WTC11 (cell line): ENCODE measurements at regions not wholly inside any gene's neighbourhood (a gene's known extent, or its start where the extent isn't known, plus 50 kb on each side); places are given as distances from the start of the nearest gene placed in this dataset.

Experiments used
- ATAC-seq: fragments of 200-7000 bp; cut with Tn5 transposase; 2 replicates; pipeline ENCODE4 v1.10.0; 2021; ENCODE audit warnings: mild to moderate bottlenecking, moderate library complexity
- CTCF ChIA-PET: fragments of 300-600 bp; sonication (Branson Sonifier 250); formaldehyde crosslinking; loops from one replicate; lab custom pipeline; 2021; ENCODE audit warnings: antibody characterized with exemption; lab: Charles Lee
- POLR2A ChIA-PET: fragments of 350-600 bp; sonication (Branson Sonifier 250); formaldehyde crosslinking; loops from one replicate; lab custom pipeline; 2021; ENCODE audit warnings: antibody characterized with exemption; lab: Charles Lee
- DNase-seq: peaks from one replicate; pipeline ENCODE4 v3.0.0; 2021; ENCODE audit warnings: low spot score
- H3K27ac Mint-ChIP-seq: 2 replicates; pipeline ENCODE4 v1.8.0; 2021; ENCODE audit warnings: mixed read lengths
- H3K27me3 Mint-ChIP-seq: 2 replicates; pipeline ENCODE4 v1.8.0; 2021; ENCODE audit warnings: low read depth, mild to moderate bottlenecking, moderate library complexity, mixed read lengths
- H3K36me3 Mint-ChIP-seq: 2 replicates; pipeline ENCODE4 v1.8.0; 2021; ENCODE audit warnings: mixed read lengths
- H3K4me1 Mint-ChIP-seq: 2 replicates; pipeline ENCODE4 v1.8.0; 2022; ENCODE audit warnings: mixed read lengths
- H3K4me3 Mint-ChIP-seq: 2 replicates; pipeline ENCODE4 v1.8.0; 2021; ENCODE audit warnings: mild to moderate bottlenecking, moderate library complexity, mixed read lengths
- H3K9me3 Mint-ChIP-seq: 2 replicates; pipeline ENCODE4 v1.8.0; 2021; ENCODE audit warnings: mixed read lengths
- CBFB ChIP-seq: sonication (generic); formaldehyde crosslinking; IDR thresholded peaks from 2 replicates; pipeline ENCODE4 v1.8.1; 2022; ENCODE audit warnings: mild to moderate bottlenecking, low read depth, missing genetic modification reagents
- E2F1 ChIP-seq: sonication (generic); formaldehyde crosslinking; IDR thresholded peaks from 2 replicates; pipeline ENCODE4 v1.8.0; 2022; ENCODE audit warnings: mild to moderate bottlenecking, missing genetic modification reagents
- ESRRA ChIP-seq: sonication (generic); formaldehyde crosslinking; IDR thresholded peaks from 2 replicates; pipeline ENCODE4 v1.8.1; 2022; ENCODE audit warnings: mild to moderate bottlenecking, missing genetic modification reagents, borderline replicate concordance
- FOXJ3 ChIP-seq: sonication (generic); formaldehyde crosslinking; IDR thresholded peaks from 2 replicates; pipeline ENCODE4 v1.9.0; 2021; ENCODE audit warnings: missing genetic modification reagents, mild to moderate bottlenecking, borderline replicate concordance
- JUN ChIP-seq: sonication (generic); formaldehyde crosslinking; IDR thresholded peaks from 2 replicates; pipeline ENCODE4 v1.8.0; 2023; ENCODE audit warnings: mild to moderate bottlenecking, missing genetic modification reagents
- MLX ChIP-seq: sonication (generic); formaldehyde crosslinking; IDR thresholded peaks from 2 replicates; pipeline ENCODE4 v1.8.1; 2023; ENCODE audit warnings: mild to moderate bottlenecking, missing genetic modification reagents, moderate library complexity
- NFYB ChIP-seq: sonication (generic); formaldehyde crosslinking; conservative IDR thresholded peaks from 2 replicates; pipeline ENCODE4 v1.8.0; 2022; ENCODE audit warnings: low read depth, missing genetic modification reagents
- RELA ChIP-seq: sonication (generic); formaldehyde crosslinking; IDR thresholded peaks from 2 replicates; pipeline ENCODE4 v1.8.1; 2022; ENCODE audit warnings: missing genetic modification reagents, mild to moderate bottlenecking, borderline replicate concordance
- RORB ChIP-seq: fragments of 250-450 bp; sonication (Bioruptor Pico); IDR thresholded peaks from 2 replicates; pipeline ENCODE4 v1.9.0; 2021; ENCODE audit warnings: mild to moderate bottlenecking
- SMAD3 ChIP-seq: sonication (generic); formaldehyde crosslinking; IDR thresholded peaks from 2 replicates; pipeline ENCODE4 v1.8.0; 2022; ENCODE audit warnings: missing genetic modification reagents, mild to moderate bottlenecking, borderline replicate concordance
- SMAD4 ChIP-seq: sonication (generic); formaldehyde crosslinking; IDR thresholded peaks from 2 replicates; pipeline ENCODE4 v1.8.0; 2022; ENCODE audit warnings: mild to moderate bottlenecking, missing genetic modification reagents
- STAT6 ChIP-seq: sonication (generic); formaldehyde crosslinking; conservative IDR thresholded peaks from 2 replicates; pipeline ENCODE4 v1.8.1; 2023; ENCODE audit warnings: mild to moderate bottlenecking, low read depth, missing genetic modification reagents, moderate library complexity
- ZBTB43 ChIP-seq: sonication (generic); formaldehyde crosslinking; IDR thresholded peaks from 2 replicates; pipeline ENCODE4 v1.8.1; 2023; ENCODE audit warnings: mild to moderate bottlenecking, missing genetic modification reagents
- ZNF121 ChIP-seq: sonication (generic); formaldehyde crosslinking; IDR thresholded peaks from 2 replicates; pipeline ENCODE4 v1.8.0; 2023; ENCODE audit warnings: missing genetic modification reagents
- ZNF232 ChIP-seq: sonication (generic); formaldehyde crosslinking; IDR thresholded peaks from 2 replicates; pipeline ENCODE4 v1.8.0; 2022; ENCODE audit warnings: mild to moderate bottlenecking, missing genetic modification reagents
- ZNF396 ChIP-seq: fragments of 250-450 bp; sonication (Bioruptor Pico); IDR thresholded peaks from 2 replicates; pipeline ENCODE4 v1.8.0; 2021; ENCODE audit warnings: mild to moderate bottlenecking, moderate library complexity, borderline replicate concordance
- ZNF512 ChIP-seq: sonication (generic); formaldehyde crosslinking; IDR thresholded peaks from 2 replicates; pipeline ENCODE4 v1.8.1; 2022; ENCODE audit warnings: missing genetic modification reagents, borderline replicate concordance
- TF ChIP-seq, protein P1 (sequence below): sonication (generic); formaldehyde crosslinking; IDR thresholded peaks from 2 replicates; pipeline ENCODE4 v1.8.1; 2023; ENCODE audit warnings: mild to moderate bottlenecking, missing genetic modification reagents, moderate library complexity
- TF ChIP-seq, protein P2 (sequence below): sonication (generic); formaldehyde crosslinking; IDR thresholded peaks from 2 replicates; pipeline ENCODE4 v1.8.0; 2022; ENCODE audit warnings: missing genetic modification reagents

DNA sequence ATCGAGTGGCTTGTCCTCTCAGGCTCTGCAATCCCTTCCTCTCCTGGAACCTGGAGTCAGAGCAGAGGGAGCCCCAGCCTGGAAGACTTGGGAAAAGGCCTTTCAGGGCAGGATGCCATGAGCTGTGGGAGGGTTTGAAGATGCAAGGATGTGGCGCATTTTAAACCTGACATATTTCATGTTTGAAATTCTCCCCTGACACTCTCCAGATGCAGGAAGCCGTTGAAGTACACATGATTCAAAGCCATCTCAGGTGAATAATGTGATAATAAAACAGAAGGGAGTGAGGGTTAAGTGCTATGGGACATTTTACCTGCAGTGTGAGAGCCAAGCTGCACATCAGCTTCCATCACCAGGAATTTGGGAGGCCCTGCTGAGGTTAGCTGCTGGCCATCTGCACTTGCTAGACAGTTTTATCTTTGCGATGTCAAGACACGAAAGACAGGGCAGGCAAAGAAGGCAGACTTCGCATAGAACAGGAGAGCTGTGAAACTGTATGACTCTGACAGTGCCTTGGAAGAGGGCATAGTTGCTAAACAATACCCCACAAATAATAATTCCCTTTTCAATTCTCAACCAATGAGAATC lies 159.1 kb upstream of the GDF10 start (continued):
- TF ChIP-seq, protein P1, sequence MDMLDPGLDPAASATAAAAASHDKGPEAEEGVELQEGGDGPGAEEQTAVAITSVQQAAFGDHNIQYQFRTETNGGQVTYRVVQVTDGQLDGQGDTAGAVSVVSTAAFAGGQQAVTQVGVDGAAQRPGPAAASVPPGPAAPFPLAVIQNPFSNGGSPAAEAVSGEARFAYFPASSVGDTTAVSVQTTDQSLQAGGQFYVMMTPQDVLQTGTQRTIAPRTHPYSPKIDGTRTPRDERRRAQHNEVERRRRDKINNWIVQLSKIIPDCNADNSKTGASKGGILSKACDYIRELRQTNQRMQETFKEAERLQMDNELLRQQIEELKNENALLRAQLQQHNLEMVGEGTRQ, result no peak
- no peak for TF ChIP-seq RORB (CRISPR knock-in tag)
- no peak for TF ChIP-seq FOXJ3 (CRISPR knock-in tag)
- no peak for TF ChIP-seq RELA (CRISPR knock-in tag)
- TF ChIP-seq, protein P2, sequence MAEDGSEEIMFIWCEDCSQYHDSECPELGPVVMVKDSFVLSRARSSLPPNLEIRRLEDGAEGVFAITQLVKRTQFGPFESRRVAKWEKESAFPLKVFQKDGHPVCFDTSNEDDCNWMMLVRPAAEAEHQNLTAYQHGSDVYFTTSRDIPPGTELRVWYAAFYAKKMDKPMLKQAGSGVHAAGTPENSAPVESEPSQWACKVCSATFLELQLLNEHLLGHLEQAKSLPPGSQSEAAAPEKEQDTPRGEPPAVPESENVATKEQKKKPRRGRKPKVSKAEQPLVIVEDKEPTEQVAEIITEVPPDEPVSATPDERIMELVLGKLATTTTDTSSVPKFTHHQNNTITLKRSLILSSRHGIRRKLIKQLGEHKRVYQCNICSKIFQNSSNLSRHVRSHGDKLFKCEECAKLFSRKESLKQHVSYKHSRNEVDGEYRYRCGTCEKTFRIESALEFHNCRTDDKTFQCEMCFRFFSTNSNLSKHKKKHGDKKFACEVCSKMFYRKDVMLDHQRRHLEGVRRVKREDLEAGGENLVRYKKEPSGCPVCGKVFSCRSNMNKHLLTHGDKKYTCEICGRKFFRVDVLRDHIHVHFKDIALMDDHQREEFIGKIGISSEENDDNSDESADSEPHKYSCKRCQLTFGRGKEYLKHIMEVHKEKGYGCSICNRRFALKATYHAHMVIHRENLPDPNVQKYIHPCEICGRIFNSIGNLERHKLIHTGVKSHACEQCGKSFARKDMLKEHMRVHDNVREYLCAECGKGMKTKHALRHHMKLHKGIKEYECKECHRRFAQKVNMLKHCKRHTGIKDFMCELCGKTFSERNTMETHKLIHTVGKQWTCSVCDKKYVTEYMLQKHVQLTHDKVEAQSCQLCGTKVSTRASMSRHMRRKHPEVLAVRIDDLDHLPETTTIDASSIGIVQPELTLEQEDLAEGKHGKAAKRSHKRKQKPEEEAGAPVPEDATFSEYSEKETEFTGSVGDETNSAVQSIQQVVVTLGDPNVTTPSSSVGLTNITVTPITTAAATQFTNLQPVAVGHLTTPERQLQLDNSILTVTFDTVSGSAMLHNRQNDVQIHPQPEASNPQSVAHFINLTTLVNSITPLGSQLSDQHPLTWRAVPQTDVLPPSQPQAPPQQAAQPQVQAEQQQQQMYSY (CRISPR knock-in tag), result no peak
- no peak for TF ChIP-seq E2F1 (CRISPR knock-in tag)
- no peak for TF ChIP-seq ZNF121 (CRISPR knock-in tag)
- TF ChIP-seq CBFB (CRISPR knock-in tag), result no peak
- no peak for TF ChIP-seq JUN
- no peak for TF ChIP-seq STAT6 (CRISPR knock-in tag)
- TF ChIP-seq, all 79 proteins: peak for 0

DNA sequence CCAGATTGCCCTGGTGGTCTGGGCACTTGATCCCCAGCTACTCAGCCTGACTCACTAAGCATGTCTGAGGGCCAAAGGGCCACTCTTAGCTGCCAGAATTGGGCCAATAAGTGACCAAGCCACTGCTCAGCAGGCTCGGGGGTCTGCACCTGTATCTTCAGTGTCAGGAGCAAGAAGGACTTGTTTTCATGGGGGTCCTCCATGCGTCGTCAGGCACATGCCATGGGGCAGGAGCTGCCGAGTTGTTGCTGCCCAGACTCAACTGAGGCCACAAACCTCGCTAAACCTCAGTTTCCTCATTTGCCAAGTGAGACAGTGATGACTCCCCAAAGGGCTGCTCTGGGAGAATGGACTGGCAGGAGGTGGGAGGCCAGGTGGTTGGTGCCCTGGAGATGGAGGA lies 158.6 kb upstream of the GDF10 start:
- H3K4me1 Mint-ChIP-seq, result no peaks in the 10 kb centered on the region
- ChIA-PET POLR2A (no interaction called here), CTCF (interaction anchor here (0.9 kb wide), 1 partner anchor 93 kb away, joined by 4 read pairs; no protein-coding TSS in a partner anchor)
- H3K4me3 Mint-ChIP-seq, result no peak overlapping the region
- peaks cover 6% of the 10 kb centered on the region for H3K9me3 Mint-ChIP-seq
- TF ChIP-seq NFYB (CRISPR knock-in tag) (no peak), SMAD3 (CRISPR knock-in tag) (no peak), ZNF396 (no peak), ZBTB43 (CRISPR knock-in tag) (no peak), SMAD4 (CRISPR knock-in tag) (no peak), ZNF232 (CRISPR knock-in tag) (no peak), MLX (CRISPR knock-in tag) (no peak), RELA (CRISPR knock-in tag) (no peak), ESRRA (CRISPR knock-in tag) (no peak), CBFB (CRISPR knock-in tag) (no peak), ZNF512 (CRISPR knock-in tag) (no peak)
- no peak overlapping the region for H3K27ac Mint-ChIP-seq
- H3K36me3 Mint-ChIP-seq, result no peaks in the 10 kb centered on the region
- ATAC-seq, result no peak
- no peak for DNase-seq
- no peaks in the 10 kb centered on the region for H3K27me3 Mint-ChIP-seq
